ENCODE measurements at regions not wholly inside any gene's neighbourhood (a gene's known extent, or its start where the extent isn't known, plus 50 kb on each side); places are given as distances from the start of the nearest gene placed in this dataset.

DNA sequence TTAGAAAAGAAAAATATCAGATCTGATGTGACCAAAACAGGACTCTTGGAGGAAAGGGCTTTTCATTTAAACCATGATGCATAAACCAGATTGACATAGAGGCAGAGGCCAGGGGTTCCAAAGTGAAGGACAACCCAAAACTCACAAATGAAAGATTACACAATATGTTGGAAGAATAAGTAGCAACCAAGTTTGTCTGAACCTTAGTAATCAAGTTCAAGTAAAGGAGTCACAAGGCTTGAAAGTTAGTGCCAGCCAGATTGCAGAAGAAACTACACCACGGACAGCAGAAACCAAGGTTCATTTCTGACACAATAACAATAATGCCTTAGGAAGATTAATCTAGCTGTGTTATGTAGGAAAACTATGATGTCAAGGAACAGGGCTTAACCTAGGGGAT lies 124.6 kb downstream of the ZC3H11B start (continued):
- TF ChIP-seq, protein P1, sequence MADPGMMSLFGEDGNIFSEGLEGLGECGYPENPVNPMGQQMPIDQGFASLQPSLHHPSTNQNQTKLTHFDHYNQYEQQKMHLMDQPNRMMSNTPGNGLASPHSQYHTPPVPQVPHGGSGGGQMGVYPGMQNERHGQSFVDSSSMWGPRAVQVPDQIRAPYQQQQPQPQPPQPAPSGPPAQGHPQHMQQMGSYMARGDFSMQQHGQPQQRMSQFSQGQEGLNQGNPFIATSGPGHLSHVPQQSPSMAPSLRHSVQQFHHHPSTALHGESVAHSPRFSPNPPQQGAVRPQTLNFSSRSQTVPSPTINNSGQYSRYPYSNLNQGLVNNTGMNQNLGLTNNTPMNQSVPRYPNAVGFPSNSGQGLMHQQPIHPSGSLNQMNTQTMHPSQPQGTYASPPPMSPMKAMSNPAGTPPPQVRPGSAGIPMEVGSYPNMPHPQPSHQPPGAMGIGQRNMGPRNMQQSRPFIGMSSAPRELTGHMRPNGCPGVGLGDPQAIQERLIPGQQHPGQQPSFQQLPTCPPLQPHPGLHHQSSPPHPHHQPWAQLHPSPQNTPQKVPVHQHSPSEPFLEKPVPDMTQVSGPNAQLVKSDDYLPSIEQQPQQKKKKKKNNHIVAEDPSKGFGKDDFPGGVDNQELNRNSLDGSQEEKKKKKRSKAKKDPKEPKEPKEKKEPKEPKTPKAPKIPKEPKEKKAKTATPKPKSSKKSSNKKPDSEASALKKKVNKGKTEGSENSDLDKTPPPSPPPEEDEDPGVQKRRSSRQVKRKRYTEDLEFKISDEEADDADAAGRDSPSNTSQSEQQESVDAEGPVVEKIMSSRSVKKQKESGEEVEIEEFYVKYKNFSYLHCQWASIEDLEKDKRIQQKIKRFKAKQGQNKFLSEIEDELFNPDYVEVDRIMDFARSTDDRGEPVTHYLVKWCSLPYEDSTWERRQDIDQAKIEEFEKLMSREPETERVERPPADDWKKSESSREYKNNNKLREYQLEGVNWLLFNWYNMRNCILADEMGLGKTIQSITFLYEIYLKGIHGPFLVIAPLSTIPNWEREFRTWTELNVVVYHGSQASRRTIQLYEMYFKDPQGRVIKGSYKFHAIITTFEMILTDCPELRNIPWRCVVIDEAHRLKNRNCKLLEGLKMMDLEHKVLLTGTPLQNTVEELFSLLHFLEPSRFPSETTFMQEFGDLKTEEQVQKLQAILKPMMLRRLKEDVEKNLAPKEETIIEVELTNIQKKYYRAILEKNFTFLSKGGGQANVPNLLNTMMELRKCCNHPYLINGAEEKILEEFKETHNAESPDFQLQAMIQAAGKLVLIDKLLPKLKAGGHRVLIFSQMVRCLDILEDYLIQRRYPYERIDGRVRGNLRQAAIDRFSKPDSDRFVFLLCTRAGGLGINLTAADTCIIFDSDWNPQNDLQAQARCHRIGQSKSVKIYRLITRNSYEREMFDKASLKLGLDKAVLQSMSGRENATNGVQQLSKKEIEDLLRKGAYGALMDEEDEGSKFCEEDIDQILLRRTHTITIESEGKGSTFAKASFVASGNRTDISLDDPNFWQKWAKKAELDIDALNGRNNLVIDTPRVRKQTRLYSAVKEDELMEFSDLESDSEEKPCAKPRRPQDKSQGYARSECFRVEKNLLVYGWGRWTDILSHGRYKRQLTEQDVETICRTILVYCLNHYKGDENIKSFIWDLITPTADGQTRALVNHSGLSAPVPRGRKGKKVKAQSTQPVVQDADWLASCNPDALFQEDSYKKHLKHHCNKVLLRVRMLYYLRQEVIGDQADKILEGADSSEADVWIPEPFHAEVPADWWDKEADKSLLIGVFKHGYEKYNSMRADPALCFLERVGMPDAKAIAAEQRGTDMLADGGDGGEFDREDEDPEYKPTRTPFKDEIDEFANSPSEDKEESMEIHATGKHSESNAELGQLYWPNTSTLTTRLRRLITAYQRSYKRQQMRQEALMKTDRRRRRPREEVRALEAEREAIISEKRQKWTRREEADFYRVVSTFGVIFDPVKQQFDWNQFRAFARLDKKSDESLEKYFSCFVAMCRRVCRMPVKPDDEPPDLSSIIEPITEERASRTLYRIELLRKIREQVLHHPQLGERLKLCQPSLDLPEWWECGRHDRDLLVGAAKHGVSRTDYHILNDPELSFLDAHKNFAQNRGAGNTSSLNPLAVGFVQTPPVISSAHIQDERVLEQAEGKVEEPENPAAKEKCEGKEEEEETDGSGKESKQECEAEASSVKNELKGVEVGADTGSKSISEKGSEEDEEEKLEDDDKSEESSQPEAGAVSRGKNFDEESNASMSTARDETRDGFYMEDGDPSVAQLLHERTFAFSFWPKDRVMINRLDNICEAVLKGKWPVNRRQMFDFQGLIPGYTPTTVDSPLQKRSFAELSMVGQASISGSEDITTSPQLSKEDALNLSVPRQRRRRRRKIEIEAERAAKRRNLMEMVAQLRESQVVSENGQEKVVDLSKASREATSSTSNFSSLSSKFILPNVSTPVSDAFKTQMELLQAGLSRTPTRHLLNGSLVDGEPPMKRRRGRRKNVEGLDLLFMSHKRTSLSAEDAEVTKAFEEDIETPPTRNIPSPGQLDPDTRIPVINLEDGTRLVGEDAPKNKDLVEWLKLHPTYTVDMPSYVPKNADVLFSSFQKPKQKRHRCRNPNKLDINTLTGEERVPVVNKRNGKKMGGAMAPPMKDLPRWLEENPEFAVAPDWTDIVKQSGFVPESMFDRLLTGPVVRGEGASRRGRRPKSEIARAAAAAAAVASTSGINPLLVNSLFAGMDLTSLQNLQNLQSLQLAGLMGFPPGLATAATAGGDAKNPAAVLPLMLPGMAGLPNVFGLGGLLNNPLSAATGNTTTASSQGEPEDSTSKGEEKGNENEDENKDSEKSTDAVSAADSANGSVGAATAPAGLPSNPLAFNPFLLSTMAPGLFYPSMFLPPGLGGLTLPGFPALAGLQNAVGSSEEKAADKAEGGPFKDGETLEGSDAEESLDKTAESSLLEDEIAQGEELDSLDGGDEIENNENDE (IDR thresholded peaks at IDR 0.05; ENCODE audit: insufficient replicate concordance, low read length): no peak
- TF ChIP-seq, protein P2, sequence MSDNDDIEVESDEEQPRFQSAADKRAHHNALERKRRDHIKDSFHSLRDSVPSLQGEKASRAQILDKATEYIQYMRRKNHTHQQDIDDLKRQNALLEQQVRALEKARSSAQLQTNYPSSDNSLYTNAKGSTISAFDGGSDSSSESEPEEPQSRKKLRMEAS (IDR thresholded peaks at IDR 0.05): no peak
- TF ChIP-seq TBP (IDR thresholded peaks at IDR 0.05; ENCODE audit: low read depth, low read length) (no peak), FOSL1 (IDR thresholded peaks at IDR 0.05; ENCODE audit: insufficient read depth, low read depth, low read length) (no peak), POLR2A (IDR thresholded peaks at IDR 0.05; ENCODE audit: control extremely low read depth in 1 of 2, low read depth in 2 of 2, low read length in 2 of 2) (no peak), TAF1 (IDR thresholded peaks at IDR 0.05; ENCODE audit: low read depth, low read length) (no peak), POU5F1 (IDR thresholded peaks at IDR 0.05; ENCODE audit: low read depth, low read length) (no peak), NRF1 (IDR thresholded peaks at IDR 0.05; ENCODE audit: low read depth, low read length) (no peak), CBX5 (IDR thresholded peaks at IDR 0.05; ENCODE audit: low read depth, low read length) (no peak), SP2 (IDR thresholded peaks at IDR 0.05; ENCODE audit: low read length) (no peak), KDM1A (IDR thresholded peaks at IDR 0.05; ENCODE audit: borderline replicate concordance, low read length) (no peak), CHD2 (IDR thresholded peaks at IDR 0.05; ENCODE audit: low read length) (no peak), RFX5 (IDR thresholded peaks at IDR 0.05; ENCODE audit: borderline replicate concordance, low read depth, low read length) (no peak), RXRA (IDR thresholded peaks at IDR 0.05; ENCODE audit: insufficient read depth, low read depth, low read length) (no peak)
